ENCODE measurements at regions not wholly inside any gene's neighbourhood (a gene's known extent, or its start where the extent isn't known, plus 50 kb on each side); places are given as distances from the start of the nearest gene placed in this dataset.

GRCh38 chr12:19710811-19711793 is 271.8 kb downstream of the AEBP2 start:
- DNase-seq, result peak; percentile 5
- Histone ChIP-seq H3K36me3 (replicated peaks) (no peaks in the 10 kb centered on the region), H3K4me3 (ENCODE audit: low read depth, low read length) (no peak overlapping the region), H3K27ac (peak overlapping the region; percentile 48), H3K27me3 (replicated peaks) (no peaks in the 10 kb centered on the region)
- TF ChIP-seq CTCF (IDR thresholded peaks at IDR 0.05; ENCODE audit: low read depth, low read length, missing control alignments), result no peak
- in situ Hi-C loops (cut with HindIII; ENCODE audit: low pct_ligation_motif_present, low sequenced_read_pairs), result no loop called here

GRCh38 chr12:19712041-19712440 is 272.7 kb downstream of the AEBP2 start:
- in situ Hi-C loops (cut with HindIII; ENCODE audit: low pct_ligation_motif_present, low sequenced_read_pairs), result no loop called here
- TF ChIP-seq CTCF (IDR thresholded peaks at IDR 0.05; ENCODE audit: low read depth, low read length, missing control alignments), result no peak
- peak; percentile 86 for DNase-seq

GRCh38 chr12:19718401-19718800 is 279.1 kb downstream of the AEBP2 start:
- H3K27me3 ChIP-seq (replicated peaks), result no peaks in the 10 kb centered on the region
- in situ Hi-C loops (cut with HindIII; ENCODE audit: low pct_ligation_motif_present, low sequenced_read_pairs), result no loop called here
- no peak for DNase-seq
- TF ChIP-seq CTCF (IDR thresholded peaks at IDR 0.05; ENCODE audit: low read depth, low read length, missing control alignments), result no peak
- H3K4me3 ChIP-seq (ENCODE audit: low read depth, low read length), result no peak overlapping the region
- no peaks in the 10 kb centered on the region for H3K36me3 ChIP-seq (replicated peaks)
- H3K27ac ChIP-seq, result no peak overlapping the region

More at GRCh38 chr12:19712041-19712440, 272.7 kb downstream of the AEBP2 start:
- Histone ChIP-seq H3K36me3 (replicated peaks) (no peaks in the 10 kb centered on the region), H3K4me3 (ENCODE audit: low read depth, low read length) (no peak overlapping the region), H3K27me3 (replicated peaks) (no peaks in the 10 kb centered on the region), H3K27ac (peak overlapping the region; percentile 48)

GRCh38 chr12:19719672-19720071 is 280.4 kb downstream of the AEBP2 start:
- no peaks in the 10 kb centered on the region for H3K36me3 ChIP-seq (replicated peaks)
- no peak overlapping the region for H3K27ac ChIP-seq
- no peak for DNase-seq
- no peak overlapping the region for H3K4me3 ChIP-seq (ENCODE audit: low read depth, low read length)
- H3K27me3 ChIP-seq (replicated peaks), result no peaks in the 10 kb centered on the region
- TF ChIP-seq CTCF (IDR thresholded peaks at IDR 0.05; ENCODE audit: low read depth, low read length, missing control alignments), result no peak
- in situ Hi-C loops (cut with HindIII; ENCODE audit: low pct_ligation_motif_present, low sequenced_read_pairs), result no loop called here

GRCh38 chr12:19726122-19726521 is 286.8 kb downstream of the AEBP2 start:
- H3K4me3 ChIP-seq (ENCODE audit: low read depth, low read length), result no peak overlapping the region
- no peak for DNase-seq
- no peak for TF ChIP-seq CTCF (IDR thresholded peaks at IDR 0.05; ENCODE audit: low read depth, low read length, missing control alignments)
- H3K36me3 ChIP-seq (replicated peaks), result no peaks in the 10 kb centered on the region
- in situ Hi-C loops (cut with HindIII; ENCODE audit: low pct_ligation_motif_present, low sequenced_read_pairs), result no loop called here
- H3K27ac ChIP-seq, result no peak overlapping the region
- no peaks in the 10 kb centered on the region for H3K27me3 ChIP-seq (replicated peaks)

All from brain microvascular endothelial cell (primary cell).